Left cardiac atrium (tissue), 4 donors: ENCODE measurements at regions not wholly inside any gene's neighbourhood (a gene's known extent, or its start where the extent isn't known, plus 50 kb on each side); places are given as distances from the start of the nearest gene placed in this dataset.
A peak's percentile ranks its signal among the peaks of the same experiment; 100 is the strongest.

Experiments
- ATAC-seq, 2 donors: fragments of 200-7000 bp; cut with Tn5 transposase; one replicate each; pipeline ENCODE4 v1.9.1; 2020; ENCODE audit warnings: mild to moderate bottlenecking in 2 of 2, moderate library complexity in 2 of 2
- DNase-seq: peaks from one replicate; pipeline ENCODE4 v3.0.0-alpha.2; 2020
- intact Hi-C, 2 donors: fragments of 100-400 bp; cut with DNase I; formaldehyde crosslinking; loops; one replicate each; pipeline versions ENCODE4 v1.14.1 to v1.15.1; 2022 to 2023
- donor health status: DM: no; HTN: yes; CAD: no.
- donor health status: DM: no; HTN: yes; CAD: no; lungs with severe emphysema.
- donor health status: DM: yes; HTN: yes; CAD: no.
- donor health status: Dilated cardiomyopathy.

DNA sequence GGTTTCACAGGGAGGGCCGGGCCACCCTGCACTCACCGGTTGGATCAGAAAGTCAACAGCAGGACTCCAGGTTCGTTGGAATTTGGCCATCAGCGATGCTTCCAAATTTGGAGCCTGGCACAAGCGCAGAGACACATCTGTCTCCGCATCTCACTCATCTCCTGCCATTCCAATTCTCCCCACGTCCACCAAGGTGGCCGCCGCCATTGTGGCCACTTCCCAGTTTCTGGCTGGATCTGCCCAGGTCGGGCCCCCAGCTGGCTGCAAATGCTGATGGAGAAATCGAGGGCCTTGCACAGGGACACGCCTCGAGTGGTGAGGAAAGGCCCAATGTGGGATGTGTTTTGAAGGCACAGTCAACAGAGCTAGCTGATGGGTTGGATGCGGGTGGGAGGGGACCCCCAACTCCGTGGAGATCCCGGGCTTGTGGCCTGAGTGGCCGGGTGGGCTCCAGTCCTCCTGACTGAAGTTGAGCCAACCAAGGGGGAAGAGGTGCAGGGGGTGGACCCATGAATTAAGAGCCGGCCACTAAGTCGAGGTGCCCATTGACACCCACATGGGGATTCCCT, 102.7 kb downstream of the CRYAA start:
- DNase-seq (peak; percentile 14), ATAC-seq (no peak)
- intact Hi-C loops = no loop called here

DNA sequence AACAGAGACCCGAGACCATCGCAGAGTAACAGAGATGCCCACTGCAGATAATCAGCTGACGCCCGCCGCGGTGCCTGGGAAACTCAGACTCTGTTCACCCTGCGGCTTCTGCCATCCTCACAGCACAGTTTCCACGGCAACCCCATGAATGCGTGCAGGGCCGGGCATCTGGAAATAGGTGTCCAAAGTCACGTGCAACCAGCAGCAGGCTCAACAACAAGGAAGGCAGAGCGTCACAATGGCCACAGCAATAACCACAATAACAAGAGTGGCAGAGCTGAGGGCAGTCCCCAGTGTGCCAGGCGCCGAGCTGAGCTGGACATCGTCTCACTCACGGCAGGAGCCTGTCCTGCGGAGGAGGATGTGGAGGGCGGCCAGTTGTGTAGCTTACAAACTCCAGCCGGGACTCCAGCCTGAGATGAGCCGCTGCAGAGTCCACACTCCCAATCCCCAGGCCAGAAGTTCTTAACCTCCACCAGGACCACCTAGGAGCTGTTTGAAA, 102.0 kb downstream of the CRYAA start:
- DNase-seq (peak; percentile 27), ATAC-seq (peak in 1 of 2 donors; percentile 28)
- intact Hi-C loops = no loop called here

DNA sequence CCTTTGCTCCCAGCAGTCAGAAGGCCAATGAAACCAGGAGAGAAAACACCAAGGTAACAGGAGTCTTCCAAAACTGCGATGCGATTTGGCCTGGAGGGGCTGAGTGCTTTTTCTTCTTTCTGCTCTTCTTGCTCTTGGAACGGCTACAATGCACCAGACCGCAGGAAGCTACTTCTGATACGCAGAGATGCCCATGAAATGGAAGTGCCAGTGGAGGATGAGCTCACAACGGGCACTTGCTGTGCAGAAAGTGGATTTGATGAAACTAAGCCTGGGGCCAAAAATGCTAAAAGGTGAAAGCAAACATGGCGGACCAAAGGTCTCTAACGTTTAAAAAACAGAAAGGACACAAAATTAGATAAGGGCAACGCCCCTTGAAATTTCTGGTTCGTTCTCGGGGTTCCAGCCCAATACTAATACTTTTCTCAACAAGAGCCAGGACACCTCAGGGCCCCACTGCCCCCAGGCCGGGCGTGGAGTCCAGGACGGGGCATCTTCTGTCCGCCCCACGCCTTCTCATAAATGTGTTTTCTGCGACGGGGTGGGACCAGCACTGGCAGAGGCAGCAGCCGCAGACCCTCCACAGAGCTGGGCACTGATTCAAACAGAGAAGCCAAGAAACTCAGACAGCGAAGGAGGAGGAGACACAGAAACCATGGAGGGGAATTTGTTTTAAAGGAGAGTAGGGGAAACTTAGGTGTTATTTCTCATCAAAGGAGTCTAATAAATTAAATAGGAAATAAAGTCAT, 101.3 kb downstream of the CRYAA start:
- DNase-seq (peak; percentile 18), ATAC-seq (no peak)
- intact Hi-C loops = no loop called here

DNA sequence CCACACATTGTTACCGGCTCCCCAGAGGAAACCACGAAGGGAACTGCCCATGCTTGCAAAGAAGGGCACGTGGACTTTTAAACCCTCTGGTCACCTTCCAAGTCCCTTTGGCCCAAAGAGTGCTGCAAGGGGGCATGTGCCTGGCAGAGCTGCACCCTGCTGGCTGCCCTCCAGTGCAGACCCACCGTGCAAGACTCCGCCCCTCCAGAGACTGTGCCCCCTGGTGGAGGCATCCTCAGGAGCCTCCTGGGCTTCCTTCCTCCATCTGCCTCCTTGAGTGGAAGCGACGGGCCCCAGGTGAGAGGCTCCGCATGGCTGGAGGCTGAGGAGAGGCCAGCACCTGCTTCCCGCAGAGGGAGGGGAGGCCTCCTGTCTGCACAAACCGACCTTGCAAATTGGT, 100.6 kb downstream of the CRYAA start:
- ATAC-seq = no peak
- DNase-seq = peak; percentile 20
- intact Hi-C loops = no loop called here

DNA sequence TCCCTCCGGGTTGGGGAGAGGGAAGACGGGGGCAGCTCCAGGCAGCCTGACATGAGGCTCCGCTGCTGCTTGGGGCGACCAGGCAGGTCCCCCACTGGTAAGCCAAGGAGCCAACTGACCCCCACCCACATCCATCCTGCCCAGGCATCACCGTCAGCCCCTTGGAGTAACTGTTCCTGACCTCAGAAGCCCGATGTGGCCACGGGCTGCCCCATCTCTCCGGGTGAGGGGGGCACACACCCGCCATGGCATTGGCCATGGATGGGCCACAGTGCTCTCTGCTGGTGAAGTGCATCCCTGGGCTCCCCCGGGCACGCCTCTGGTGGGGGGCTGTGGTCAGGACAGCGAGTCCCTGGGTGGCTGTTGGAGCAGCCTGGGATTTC, 100.0 kb downstream of the CRYAA start:
- intact Hi-C loops = no loop called here
- peak; percentile 12 for DNase-seq
- ATAC-seq = no peak

DNA sequence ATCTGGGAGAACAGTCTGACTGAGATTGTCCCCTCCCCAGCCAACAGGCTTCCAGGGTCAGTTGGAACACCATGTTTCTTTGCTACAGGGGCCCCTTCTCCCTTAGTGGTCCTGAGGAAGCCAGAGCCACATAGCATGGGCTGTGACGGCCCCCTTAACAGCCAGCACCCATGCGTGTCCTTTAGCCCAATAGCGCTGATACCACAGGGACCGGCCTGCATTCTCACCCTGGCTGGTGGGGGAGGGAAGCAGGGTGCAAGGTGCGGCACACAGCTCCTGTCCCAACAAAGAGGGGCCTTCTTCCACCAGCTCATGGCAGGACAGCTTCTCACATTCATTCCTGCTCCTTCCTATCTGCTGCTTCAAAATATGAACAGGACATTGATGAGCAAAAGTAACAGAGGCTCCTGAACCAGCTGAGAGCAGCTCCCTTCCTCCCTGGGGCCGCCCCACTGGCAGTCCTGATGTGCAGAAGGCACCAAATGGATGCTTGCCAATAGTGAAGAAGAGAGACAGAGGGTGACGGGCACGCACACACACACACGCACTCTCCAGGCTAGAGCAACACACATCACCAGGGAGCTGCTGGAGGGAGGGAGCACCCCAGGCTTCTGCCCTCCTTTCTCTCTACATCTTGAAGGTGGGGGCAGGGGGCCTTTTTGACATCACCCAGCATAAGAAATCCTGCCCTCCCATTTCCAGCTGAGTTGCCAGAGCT, 99.4 kb downstream of the CRYAA start:
- intact Hi-C loops = no loop called here
- no peak for ATAC-seq
- DNase-seq = peak; percentile 18

DNA sequence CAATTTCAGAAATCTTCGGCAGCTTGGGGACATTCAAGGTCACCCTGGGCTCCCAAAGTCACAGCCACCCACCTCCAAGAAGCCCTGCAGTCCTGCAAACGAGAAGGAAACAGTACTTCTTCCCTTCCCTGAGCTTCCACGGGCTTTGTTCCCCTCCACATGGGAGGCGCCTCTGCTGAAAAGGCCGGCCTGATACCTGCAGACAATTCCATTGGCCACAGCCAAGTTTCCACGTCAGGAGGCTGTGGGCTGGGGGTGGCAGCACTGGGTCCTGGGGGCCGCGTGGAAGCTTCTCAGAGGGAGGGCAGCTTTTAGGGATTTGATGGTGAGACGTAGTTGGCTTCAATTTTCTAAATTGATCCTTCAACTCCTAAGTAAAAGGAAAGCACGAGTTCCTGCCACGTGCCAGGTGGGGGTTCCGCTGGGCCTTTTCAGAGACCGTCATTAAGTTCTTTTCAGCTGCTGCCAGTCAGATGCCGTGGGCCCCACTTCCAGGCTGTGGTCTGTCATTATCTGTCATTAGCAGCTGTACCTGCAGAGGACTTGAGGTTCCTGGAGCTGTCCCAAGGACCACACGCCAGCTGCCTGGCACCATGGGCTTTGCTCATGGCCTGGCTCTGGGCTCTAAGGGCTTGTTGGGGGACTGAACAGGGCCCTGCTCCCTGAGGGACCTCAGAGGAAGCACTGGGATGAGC, 98.7 kb downstream of the CRYAA start:
- ATAC-seq (no peak), DNase-seq (peak; percentile 15)
- intact Hi-C loops = no loop called here

DNA sequence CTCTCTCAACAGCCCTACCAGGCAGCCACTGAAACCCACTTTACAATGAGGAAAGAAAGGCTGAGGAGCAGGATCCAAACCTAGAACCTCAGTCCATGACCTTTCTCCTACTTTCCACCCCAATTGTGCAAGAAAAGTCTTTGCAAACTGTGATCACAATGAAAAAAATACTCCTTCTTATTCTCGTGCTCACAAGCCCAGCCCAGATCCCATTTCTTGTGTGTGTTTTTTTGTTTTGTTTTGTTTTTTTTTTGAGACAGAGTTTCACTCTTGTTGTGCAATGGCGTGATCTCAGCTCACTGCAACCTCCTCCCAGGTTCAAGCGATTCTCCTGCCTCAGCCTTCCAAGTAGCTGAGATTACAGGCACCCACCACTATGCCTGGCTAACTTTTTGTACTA, 97.7 kb downstream of the CRYAA start:
- DNase-seq = peak; percentile 22
- intact Hi-C loops = no loop called here
- ATAC-seq = peak in 1 of 2 donors; percentile 13

DNA sequence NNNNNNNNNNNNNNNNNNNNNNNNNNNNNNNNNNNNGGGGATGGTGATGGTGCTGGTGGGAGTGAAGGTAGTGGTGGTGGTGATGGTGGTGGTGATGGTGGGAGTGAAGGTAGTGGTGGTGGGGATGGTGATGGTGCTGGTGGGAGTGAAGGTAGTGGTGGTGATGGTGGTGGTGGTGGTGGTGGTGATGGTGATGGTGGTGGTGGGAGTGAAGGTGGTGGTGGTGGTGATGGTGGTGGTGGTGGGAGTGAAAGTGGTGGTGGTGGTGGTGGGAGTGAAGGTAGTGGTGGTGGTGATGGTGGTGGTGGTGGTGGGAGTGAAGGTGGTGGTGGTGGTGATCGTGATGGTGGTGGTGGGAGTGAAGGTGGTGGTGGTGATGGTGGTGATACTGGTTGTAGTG, 93.6 kb downstream of the CRYAA start:
- ATAC-seq = peak; percentile 47 to 80
- intact Hi-C loops = no loop called here
- DNase-seq = peak; percentile 15
